Mesendoderm (in vitro differentiated cells): ENCODE measurements at regions not wholly inside any gene's neighbourhood (a gene's known extent, or its start where the extent isn't known, plus 50 kb on each side); places are given as distances from the start of the nearest gene placed in this dataset.

Experiments
- DNase-seq: peaks from one replicate; pipeline ENCODE4 v3.0.0; 2013
- H2AK5ac ChIP-seq: 2 replicates; pipeline ENCODE4 v1.6.1; 2013; ENCODE audit warnings: low read length, inconsistent platforms
- H2BK120ac ChIP-seq: 2 replicates; pipeline ENCODE4 v1.6.1; 2013; ENCODE audit warnings: low read depth, mild to moderate bottlenecking, low read length, moderate library complexity, mixed read lengths
- H2BK15ac ChIP-seq: replicated peaks from 2 replicates; pipeline ENCODE4 v1.6.1; 2013; ENCODE audit warnings: low read depth, mild to moderate bottlenecking, moderate library complexity
- H2BK5ac ChIP-seq: 2 replicates; pipeline ENCODE4 v1.6.1; 2013; ENCODE audit warnings: low read length, inconsistent platforms
- H3K18ac ChIP-seq: 2 replicates; pipeline ENCODE4 v1.6.1; 2013; ENCODE audit warnings: mild to moderate bottlenecking, low read length, mixed read lengths
- H3K23ac ChIP-seq: one replicate; pipeline ENCODE4 v1.6.1; 2013; ENCODE audit warnings: low read length
- H3K27ac ChIP-seq: 2 replicates; pipeline ENCODE4 v1.5.1; 2013; ENCODE audit warnings: low read depth, mild to moderate bottlenecking, inconsistent platforms, low read length, moderate library complexity
- H3K27me3 ChIP-seq: 2 replicates; pipeline ENCODE4 v1.6.1; 2013; ENCODE audit warnings: low read length, control low read depth, mild to moderate bottlenecking, inconsistent platforms; ENCODE audit not compliant: insufficient read depth, poor library complexity
- H3K36me3 ChIP-seq: 2 replicates; pipeline ENCODE4 v1.6.1; 2013; ENCODE audit warnings: low read length, inconsistent platforms; ENCODE audit not compliant: control insufficient read depth, insufficient read depth
- H3K4ac ChIP-seq: one replicate; pipeline ENCODE4 v1.6.1; 2013; ENCODE audit warnings: low read depth, mild to moderate bottlenecking, low read length, moderate library complexity
- H3K4me1 ChIP-seq: 2 replicates; pipeline ENCODE4 v1.6.1; 2013; ENCODE audit warnings: low read depth, low read length, inconsistent platforms; ENCODE audit not compliant: control insufficient read depth
- H3K4me2 ChIP-seq: 2 replicates; pipeline ENCODE4 v1.6.1; 2013; ENCODE audit warnings: low read length
- H3K4me3 ChIP-seq: 2 replicates; pipeline ENCODE4 v1.5.1; 2013; ENCODE audit warnings: mild to moderate bottlenecking, low read length
- H3K56ac ChIP-seq: one replicate; pipeline ENCODE4 v1.6.1; 2013; ENCODE audit warnings: low read length
- H3K79me1 ChIP-seq: 2 replicates; pipeline ENCODE4 v1.6.1; 2013; ENCODE audit warnings: low read length, inconsistent platforms
- H3K79me2 ChIP-seq: 2 replicates; pipeline ENCODE4 v1.6.1; 2013; ENCODE audit warnings: mild to moderate bottlenecking, low read length; ENCODE audit not compliant: control insufficient read depth, insufficient read depth
- H3K9ac ChIP-seq: 2 replicates; pipeline ENCODE4 v1.6.1; 2013; ENCODE audit warnings: low read length, inconsistent platforms
- H4K5ac ChIP-seq: one replicate; pipeline ENCODE4 v1.6.1; 2013; ENCODE audit warnings: low read length
- H4K8ac ChIP-seq: one replicate; pipeline ENCODE4 v1.6.1; 2013; ENCODE audit warnings: low read depth, mild to moderate bottlenecking, control low read depth, low read length, moderate library complexity
- whole genome bisulfite sequencing: extraction: QIAGEN DNeasy Blood & Tissue Kit; methylation state at CpG from one replicate; pipeline ENCODE4 v1.1.7; 2013; ENCODE audit warnings: low lambda C conversion rate, missing lambda C conversion rate; ENCODE audit not compliant: insufficient coverage; ENCODE audit errors: extremely low coverage; 5-methylcytosine and 5-hydroxymethylcytosine counted together

GRCh38 chr11:31879681-31880080 is 68.6 kb upstream of the PAX6 start:
- no peak for DNase-seq
- Histone ChIP-seq H3K4ac (no peak overlapping the region), H3K27ac (no peak overlapping the region), H3K9ac (no peak overlapping the region), H3K36me3 (no peaks in the 10 kb centered on the region), H3K4me3 (no peak overlapping the region), H3K27me3 (no peaks in the 10 kb centered on the region), H2BK15ac (no peak overlapping the region), H2AK5ac (no peak overlapping the region), H3K23ac (no peak overlapping the region), H3K79me2 (no peaks in the 10 kb centered on the region), H3K56ac (no peak overlapping the region), H3K18ac (no peak overlapping the region), H3K4me1 (peaks cover 6% of the 10 kb centered on the region), H2BK120ac (no peak overlapping the region), H4K5ac (no peak overlapping the region), H3K4me2 (no peak overlapping the region), H4K8ac (no peak overlapping the region), H2BK5ac (no peak overlapping the region), H3K79me1 (no peaks in the 10 kb centered on the region)
- WGBS = no CpG with 5 or more reads among the region's 2 CpGs

DNA sequence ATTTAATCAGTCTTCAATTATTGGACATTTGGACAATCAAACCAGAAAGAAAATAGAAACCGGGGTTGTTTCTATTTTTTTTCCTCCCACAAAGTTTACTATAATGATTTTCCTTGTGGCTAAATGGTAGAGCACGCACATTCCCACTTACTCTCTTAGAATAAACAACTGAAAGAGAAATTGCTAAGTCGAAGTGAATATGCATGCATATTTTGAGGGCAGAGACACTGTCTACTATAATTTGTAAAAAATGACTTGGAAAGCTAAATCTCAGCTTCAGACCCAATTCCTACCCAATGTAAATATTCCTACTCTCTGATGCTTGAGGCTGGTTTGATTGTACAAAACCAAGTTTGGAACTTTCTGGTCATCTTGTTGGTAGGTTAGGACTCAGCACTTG is 66.7 kb upstream of the PAX6 start:
- no peaks in the 10 kb centered on the region for H3K27me3 ChIP-seq
- H3K36me3 ChIP-seq = no peaks in the 10 kb centered on the region
- H3K4ac ChIP-seq = no peak overlapping the region
- no peak overlapping the region for H3K4me3 ChIP-seq
- no peak overlapping the region for H2BK5ac ChIP-seq
- H3K4me2 ChIP-seq = no peak overlapping the region
- H3K4me1 ChIP-seq = peaks cover 5% of the 10 kb centered on the region
- H4K8ac ChIP-seq = no peak overlapping the region
- H2AK5ac ChIP-seq = no peak overlapping the region
- no peaks in the 10 kb centered on the region for H3K79me2 ChIP-seq
- H4K5ac ChIP-seq = no peak overlapping the region
- no peak overlapping the region for H3K27ac ChIP-seq
- H3K9ac ChIP-seq = no peak overlapping the region
- no peak for DNase-seq
- H2BK15ac ChIP-seq = no peak overlapping the region
- H3K56ac ChIP-seq = no peak overlapping the region
- H3K23ac ChIP-seq = no peak overlapping the region
- H2BK120ac ChIP-seq = no peak overlapping the region
- no CpG with 5 or more reads among the region's 3 CpGs for WGBS
- no peak overlapping the region for H3K18ac ChIP-seq
- no peaks in the 10 kb centered on the region for H3K79me1 ChIP-seq

DNA sequence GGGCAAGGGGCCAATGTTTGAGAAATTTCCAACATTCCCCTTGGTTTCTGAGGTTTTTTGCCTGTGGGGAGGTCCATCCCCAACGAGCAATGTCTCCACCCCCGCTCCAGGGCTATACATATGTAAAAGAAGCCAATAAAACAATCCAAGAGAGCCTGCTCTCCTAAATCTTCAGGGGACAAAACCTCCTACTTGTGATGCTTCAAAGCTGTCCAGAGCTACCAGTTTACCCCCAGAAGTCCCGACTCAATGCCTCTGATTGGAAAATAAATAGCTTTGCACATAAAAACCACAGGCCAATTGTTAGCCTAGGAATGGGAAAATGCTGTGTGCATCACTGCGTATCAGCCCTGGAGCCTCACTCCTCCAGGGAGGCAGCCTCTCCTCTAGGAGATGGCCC is 66.0 kb upstream of the PAX6 start:
- H3K4me3 ChIP-seq = no peak overlapping the region
- no peaks in the 10 kb centered on the region for H3K36me3 ChIP-seq
- no peak overlapping the region for H3K4ac ChIP-seq
- no peak overlapping the region for H2BK120ac ChIP-seq
- H3K27ac ChIP-seq = no peak overlapping the region
- H3K18ac ChIP-seq = no peak overlapping the region
- no peak overlapping the region for H3K23ac ChIP-seq
- no peak overlapping the region for H3K9ac ChIP-seq
- no peaks in the 10 kb centered on the region for H3K79me2 ChIP-seq
- no peaks in the 10 kb centered on the region for H3K4me1 ChIP-seq
- H2AK5ac ChIP-seq = no peak overlapping the region
- no peak overlapping the region for H4K8ac ChIP-seq
- no peak overlapping the region for H2BK15ac ChIP-seq
- no peak overlapping the region for H3K56ac ChIP-seq
- DNase-seq = no peak
- no peak overlapping the region for H4K5ac ChIP-seq
- H3K79me1 ChIP-seq = no peaks in the 10 kb centered on the region
- H3K27me3 ChIP-seq = no peaks in the 10 kb centered on the region
- WGBS = no CpG with 5 or more reads among the region's 4 CpGs
- no peak overlapping the region for H3K4me2 ChIP-seq
- no peak overlapping the region for H2BK5ac ChIP-seq

DNA sequence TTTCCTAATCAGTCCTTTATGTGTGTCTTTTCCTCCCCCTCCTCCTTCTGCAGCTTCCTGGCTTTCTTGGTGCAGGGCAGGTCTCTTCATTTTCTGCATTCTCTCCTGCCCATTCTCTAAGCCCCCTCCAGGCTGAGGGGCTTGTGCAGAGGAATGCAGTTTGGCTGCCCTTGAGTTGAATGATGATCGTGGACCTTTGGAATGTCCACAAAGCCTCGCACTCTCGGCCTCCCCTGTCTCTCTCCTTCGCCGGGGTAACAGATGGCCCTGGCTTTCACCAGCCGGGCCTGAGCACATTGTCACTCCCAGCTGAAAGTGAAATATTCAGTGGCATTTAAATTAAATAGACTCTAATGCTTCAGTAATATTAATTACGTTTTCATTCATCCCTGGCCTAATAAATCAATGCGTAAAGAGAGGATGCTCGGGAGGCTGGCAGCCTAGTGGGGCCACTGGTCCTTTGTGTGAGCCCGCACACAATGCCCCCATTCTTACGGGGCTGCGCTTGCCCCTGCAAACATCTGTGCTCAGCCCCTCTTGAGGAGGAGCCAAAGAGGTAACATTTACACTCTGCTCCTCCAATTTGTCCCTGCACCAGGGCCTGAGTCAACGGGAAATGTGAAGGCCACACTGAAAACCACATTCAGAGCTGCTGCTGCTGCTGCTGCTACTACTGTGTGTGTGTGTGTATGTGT is 64.9 kb upstream of the PAX6 start:
- no peaks in the 10 kb centered on the region for H3K79me2 ChIP-seq
- no peaks in the 10 kb centered on the region for H3K27me3 ChIP-seq
- peak; percentile 93 for DNase-seq
- H3K23ac ChIP-seq = no peak overlapping the region
- H3K27ac ChIP-seq = no peak overlapping the region
- H4K5ac ChIP-seq = no peak overlapping the region
- no peak overlapping the region for H3K4ac ChIP-seq
- peak overlapping the region; percentile 10 for H3K56ac ChIP-seq
- H3K9ac ChIP-seq = no peak overlapping the region
- no peak overlapping the region for H3K18ac ChIP-seq
- no peak overlapping the region for H2BK5ac ChIP-seq
- no peak overlapping the region for H4K8ac ChIP-seq
- no peak overlapping the region for H2BK15ac ChIP-seq
- H3K79me1 ChIP-seq = no peaks in the 10 kb centered on the region
- H3K4me3 ChIP-seq = no peak overlapping the region
- H2BK120ac ChIP-seq = no peak overlapping the region
- H3K4me2 ChIP-seq = no peak overlapping the region
- H3K4me1 ChIP-seq = peaks cover 3% of the 10 kb centered on the region
- H2AK5ac ChIP-seq = no peak overlapping the region
- no peaks in the 10 kb centered on the region for H3K36me3 ChIP-seq
- WGBS = no CpG with 5 or more reads among the region's 13 CpGs

DNA sequence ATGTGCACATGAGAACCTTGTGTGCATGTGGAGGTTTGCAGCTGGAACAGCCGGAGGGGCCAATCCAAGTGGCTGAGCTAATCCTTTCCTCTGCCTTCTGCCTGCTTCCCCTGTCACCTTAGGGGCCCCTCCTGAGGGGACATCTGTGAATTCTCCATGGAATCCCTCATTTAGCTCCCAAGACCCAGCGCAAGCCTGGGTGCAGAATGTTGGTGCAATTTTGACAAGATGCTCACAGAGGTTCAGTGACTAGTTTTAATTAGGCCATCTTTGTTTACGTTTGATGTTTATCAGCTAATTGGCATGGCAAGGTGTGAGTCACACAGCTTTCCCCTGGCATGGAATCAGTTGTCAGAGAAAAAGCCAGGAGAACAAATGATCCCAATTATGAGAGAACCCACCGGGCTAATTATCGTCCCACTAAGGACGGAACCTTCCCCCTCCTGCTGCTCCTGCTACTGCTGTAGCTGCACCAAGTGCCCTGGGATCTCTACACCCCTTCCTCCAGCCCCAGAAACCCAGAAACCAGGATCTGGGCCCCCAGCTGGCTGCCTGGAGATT is 63.6 kb upstream of the PAX6 start:
- WGBS = no CpG with 5 or more reads among the region's 6 CpGs
- Histone ChIP-seq H3K56ac (no peak overlapping the region), H2AK5ac (no peak overlapping the region), H3K27me3 (no peaks in the 10 kb centered on the region), H4K5ac (no peak overlapping the region), H3K4me1 (peaks cover 3% of the 10 kb centered on the region), H3K4me3 (no peak overlapping the region), H3K9ac (no peak overlapping the region), H2BK5ac (no peak overlapping the region), H3K36me3 (no peaks in the 10 kb centered on the region), H3K18ac (no peak overlapping the region), H2BK15ac (no peak overlapping the region), H2BK120ac (no peak overlapping the region), H3K4me2 (no peak overlapping the region), H3K79me1 (no peaks in the 10 kb centered on the region), H3K79me2 (no peaks in the 10 kb centered on the region), H3K27ac (no peak overlapping the region), H4K8ac (no peak overlapping the region), H3K23ac (no peak overlapping the region), H3K4ac (no peak overlapping the region)
- DNase-seq = peak; percentile 34

- no peak for DNase-seq
- no peak overlapping the region for H3K18ac ChIP-seq
- no peak overlapping the region for H3K27ac ChIP-seq
- no peak overlapping the region for H3K4me2 ChIP-seq
- H3K36me3 ChIP-seq = no peaks in the 10 kb centered on the region
- H4K5ac ChIP-seq = no peak overlapping the region
- no peaks in the 10 kb centered on the region for H3K27me3 ChIP-seq
- no peaks in the 10 kb centered on the region for H3K79me1 ChIP-seq
- no peak overlapping the region for H4K8ac ChIP-seq
- no peaks in the 10 kb centered on the region for H3K79me2 ChIP-seq
- no peak overlapping the region for H3K4me3 ChIP-seq
- H2BK120ac ChIP-seq = no peak overlapping the region
- no peak overlapping the region for H2AK5ac ChIP-seq
- H3K9ac ChIP-seq = no peak overlapping the region
- H3K23ac ChIP-seq = no peak overlapping the region
- WGBS = no CpG with 5 or more reads among the region's 2 CpGs
- no peak overlapping the region for H2BK15ac ChIP-seq
- H3K4me1 ChIP-seq = peaks cover 3% of the 10 kb centered on the region
- H3K4ac ChIP-seq = no peak overlapping the region
- H2BK5ac ChIP-seq = no peak overlapping the region
- no peak overlapping the region for H3K56ac ChIP-seq
Observed at GRCh38 chr11:31873124-31873523, 62.0 kb upstream of the PAX6 start.
